ENCODE measurements at regions not wholly inside any gene's neighbourhood (a gene's known extent, or its start where the extent isn't known, plus 50 kb on each side); places are given as distances from the start of the nearest gene placed in this dataset.
"Not testable (repeated sequence)": the region's sequence is repeated elsewhere in the genome, so short reads cannot be mapped to it uniquely, and the experiment has no call there.

GRCh38 chr7:155955367-155955635 lies 143.0 kb upstream of the SHH start:
- no peak for DNase-seq

- DNase-seq = no peak
Observed at GRCh38 chr7:155954550-155955366, 142.5 kb upstream of the SHH start.

- DNase-seq = no peak
Observed at GRCh38 chr7:155953781-155954549, 141.7 kb upstream of the SHH start.

GRCh38 chr7:155953501-155953778 lies 141.2 kb upstream of the SHH start:
- DNase-seq = no peak

GRCh38 chr7:155951554-155952158 lies 139.4 kb upstream of the SHH start:
- no peak for DNase-seq

GRCh38 chr7:155950898-155951553 lies 138.8 kb upstream of the SHH start:
- no peak for DNase-seq

GRCh38 chr7:155948845-155949244 lies 136.6 kb upstream of the SHH start:
- DNase-seq = no peak

GRCh38 chr7:155948423-155948822 lies 136.2 kb upstream of the SHH start:
- DNase-seq = no peak

GRCh38 chr7:155947051-155947450 lies 134.8 kb upstream of the SHH start:
- no peak for DNase-seq

- DNase-seq = no peak
Observed at GRCh38 chr7:155945670-155946325, 133.5 kb upstream of the SHH start.

- DNase-seq = no peak
Observed at GRCh38 chr7:155944901-155945300, 132.6 kb upstream of the SHH start.

GRCh38 chr7:155943251-155943899 lies 131.1 kb upstream of the SHH start:
- DNase-seq = no peak

- no peak for DNase-seq
Observed at GRCh38 chr7:155942226-155942950, 130.1 kb upstream of the SHH start.

GRCh38 chr7:155941688-155942087 lies 129.4 kb upstream of the SHH start:
- DNase-seq = no peak

GRCh38 chr7:155939350-155939749 lies 127.1 kb upstream of the SHH start:
- DNase-seq = no peak

GRCh38 chr7:155938129-155938528 lies 125.9 kb upstream of the SHH start:
- DNase-seq = no peak

- DNase-seq = no peak
Observed at GRCh38 chr7:155935726-155936125, 123.5 kb upstream of the SHH start.

- DNase-seq = no peak
Observed at GRCh38 chr7:155935005-155935557, 122.8 kb upstream of the SHH start.

- not testable (repeated sequence) for DNase-seq
Observed at GRCh38 chr7:155932324-155932723, 120.1 kb upstream of the SHH start.

- no peak for DNase-seq
Observed at GRCh38 chr7:155931396-155932085, 119.3 kb upstream of the SHH start.

GRCh38 chr7:155930527-155930926 lies 118.3 kb upstream of the SHH start:
- no peak for DNase-seq
